DOHH2 (cell line): ENCODE measurements at regions not wholly inside any gene's neighbourhood (a gene's known extent, or its start where the extent isn't known, plus 50 kb on each side); places are given as distances from the start of the nearest gene placed in this dataset.

Source experiments
- H3F3A ChIP-seq: fragments of 200-600 bp; sonication (generic), shearing (Covaris generic); 2 replicates; pipeline ENCODE4 v1.6.0; 2016; ENCODE audit warnings: antibody characterized with exemption, mild to moderate bottlenecking; ENCODE audit not compliant: control insufficient read depth, insufficient read depth
- H3K27ac ChIP-seq: fragments of 200-600 bp; sonication (generic); 2 replicates; pipeline ENCODE4 v1.5.1; 2014; ENCODE audit warnings: low read depth, mild to moderate bottlenecking, low read length, moderate library complexity
- H3K27me3 ChIP-seq: fragments of 200-600 bp; sonication (generic); 2 replicates; pipeline ENCODE4 v1.6.1; 2014; ENCODE audit warnings: mild to moderate bottlenecking, low read length, mixed read lengths; ENCODE audit not compliant: control insufficient read depth
- H3K36me3 ChIP-seq: fragments of 200-600 bp; sonication (generic); 2 replicates; pipeline ENCODE4 v1.6.1; 2014; ENCODE audit warnings: mild to moderate bottlenecking, low read length, moderate library complexity, mixed read lengths; ENCODE audit not compliant: control insufficient read depth
- H3K4me1 ChIP-seq: fragments of 200-600 bp; sonication (generic); 2 replicates; pipeline ENCODE4 v1.6.1; 2014; ENCODE audit warnings: mild to moderate bottlenecking, low read length, mixed read lengths; ENCODE audit not compliant: control insufficient read depth
- H3K4me2 ChIP-seq: fragments of 200-600 bp; sonication (generic); 2 replicates; pipeline ENCODE4 v1.6.0; 2014; ENCODE audit warnings: mild to moderate bottlenecking, low read length, moderate library complexity
- H3K4me3 ChIP-seq: fragments of 200-600 bp; sonication (generic); 2 replicates; pipeline ENCODE4 v1.5.1; 2014; ENCODE audit warnings: mild to moderate bottlenecking, low read length, mixed read lengths
- H3K79me2 ChIP-seq: fragments of 200-600 bp; sonication (generic); 2 replicates; pipeline ENCODE4 v1.6.1; 2014; ENCODE audit warnings: mild to moderate bottlenecking, low read length, mixed read lengths; ENCODE audit not compliant: control insufficient read depth
- H3K9me2 ChIP-seq: fragments of 200-600 bp; sonication (generic); replicated peaks from 2 replicates; pipeline ENCODE4 v1.6.1; 2014; ENCODE audit warnings: mild to moderate bottlenecking, low read length, mixed read lengths; ENCODE audit not compliant: control insufficient read depth
- H3K9me3 ChIP-seq: fragments of 200-600 bp; sonication (generic); 2 replicates; pipeline ENCODE4 v1.6.1; 2014; ENCODE audit warnings: antibody characterized with exemption, low read length, mixed read lengths; ENCODE audit not compliant: control insufficient read depth, insufficient read depth
- H4K20me1 ChIP-seq: fragments of 200-600 bp; sonication (generic); 2 replicates; pipeline ENCODE4 v1.6.0; 2014; ENCODE audit warnings: low read depth, mild to moderate bottlenecking, antibody characterized with exemption, low read length, moderate library complexity; ENCODE audit not compliant: control insufficient read depth, insufficient read depth
- CTCF ChIP-seq: fragments of 200-600 bp; sonication (generic); IDR thresholded peaks from one replicate; pipeline ENCODE4 v1.5.1; 2014; ENCODE audit warnings: antibody characterized with exemption, mild to moderate bottlenecking, low read depth, low read length; ENCODE audit not compliant: poor library complexity, severe bottlenecking
- EZH2phosphoT487 ChIP-seq: fragments of 200-600 bp; sonication (generic); IDR thresholded peaks from 2 replicates; pipeline ENCODE4 v1.6.1; 2017; ENCODE audit warnings: borderline replicate concordance, mild to moderate bottlenecking, antibody characterized with exemption, low read length, moderate library complexity, mixed read lengths

- no peaks in the 10 kb centered on the region for H3K9me2 ChIP-seq
- no peak overlapping the region for H3K4me3 ChIP-seq
- no peak overlapping the region for H3K27ac ChIP-seq
- no peaks in the 10 kb centered on the region for H4K20me1 ChIP-seq
- H3F3A ChIP-seq = no peaks in the 10 kb centered on the region
- H3K9me3 ChIP-seq = peaks cover 3% of the 10 kb centered on the region; the same call in 1 of the 2 replicates
- no peaks in the 10 kb centered on the region for H3K4me1 ChIP-seq
- no peaks in the 10 kb centered on the region for H3K36me3 ChIP-seq
- no peak overlapping the region for H3K4me2 ChIP-seq
- TF ChIP-seq EZH2phosphoT487 (no peak), CTCF (no peak)
- no peaks in the 10 kb centered on the region for H3K27me3 ChIP-seq
- no peaks in the 10 kb centered on the region for H3K79me2 ChIP-seq
These were observed 99.0 kb upstream of the LARGE1 start for GRCh38 chr22:34019190-34019845.

GRCh38 chr22:34035209-34035608, 114.9 kb upstream of the LARGE1 start:
- Histone ChIP-seq H4K20me1 (no peaks in the 10 kb centered on the region), H3K36me3 (no peaks in the 10 kb centered on the region), H3K9me2 (no peaks in the 10 kb centered on the region), H3K27me3 (no peaks in the 10 kb centered on the region), H3K4me2 (no peak overlapping the region), H3K4me3 (no peak overlapping the region), H3K9me3 (no peaks in the 10 kb centered on the region), H3K27ac (no peak overlapping the region), H3F3A (no peaks in the 10 kb centered on the region), H3K4me1 (no peaks in the 10 kb centered on the region), H3K79me2 (no peaks in the 10 kb centered on the region)
- no peak for TF ChIP-seq EZH2phosphoT487

GRCh38 chr22:34036931-34037330, 116.7 kb upstream of the LARGE1 start:
- Histone ChIP-seq H3K27me3 (no peaks in the 10 kb centered on the region), H3K27ac (no peak overlapping the region), H3F3A (no peaks in the 10 kb centered on the region), H3K4me2 (no peak overlapping the region), H3K4me1 (no peaks in the 10 kb centered on the region), H4K20me1 (no peaks in the 10 kb centered on the region), H3K4me3 (no peak overlapping the region), H3K9me3 (no peaks in the 10 kb centered on the region), H3K9me2 (no peaks in the 10 kb centered on the region), H3K36me3 (no peaks in the 10 kb centered on the region), H3K79me2 (no peaks in the 10 kb centered on the region)
- TF ChIP-seq EZH2phosphoT487 (no peak), CTCF (no peak)

GRCh38 chr22:34038801-34039555, 118.7 kb upstream of the LARGE1 start:
- Histone ChIP-seq H3K36me3 (no peaks in the 10 kb centered on the region), H3K79me2 (no peaks in the 10 kb centered on the region), H3K27ac (no peak overlapping the region), H3F3A (no peaks in the 10 kb centered on the region), H3K27me3 (no peaks in the 10 kb centered on the region), H4K20me1 (no peaks in the 10 kb centered on the region), H3K9me2 (no peaks in the 10 kb centered on the region), H3K4me2 (no peak overlapping the region), H3K4me1 (no peaks in the 10 kb centered on the region), H3K4me3 (no peak overlapping the region), H3K9me3 (no peaks in the 10 kb centered on the region)
- TF ChIP-seq CTCF (no peak), EZH2phosphoT487 (no peak)
